ENCODE measurements at regions not wholly inside any gene's neighbourhood (a gene's known extent, or its start where the extent isn't known, plus 50 kb on each side); places are given as distances from the start of the nearest gene placed in this dataset.

DNA sequence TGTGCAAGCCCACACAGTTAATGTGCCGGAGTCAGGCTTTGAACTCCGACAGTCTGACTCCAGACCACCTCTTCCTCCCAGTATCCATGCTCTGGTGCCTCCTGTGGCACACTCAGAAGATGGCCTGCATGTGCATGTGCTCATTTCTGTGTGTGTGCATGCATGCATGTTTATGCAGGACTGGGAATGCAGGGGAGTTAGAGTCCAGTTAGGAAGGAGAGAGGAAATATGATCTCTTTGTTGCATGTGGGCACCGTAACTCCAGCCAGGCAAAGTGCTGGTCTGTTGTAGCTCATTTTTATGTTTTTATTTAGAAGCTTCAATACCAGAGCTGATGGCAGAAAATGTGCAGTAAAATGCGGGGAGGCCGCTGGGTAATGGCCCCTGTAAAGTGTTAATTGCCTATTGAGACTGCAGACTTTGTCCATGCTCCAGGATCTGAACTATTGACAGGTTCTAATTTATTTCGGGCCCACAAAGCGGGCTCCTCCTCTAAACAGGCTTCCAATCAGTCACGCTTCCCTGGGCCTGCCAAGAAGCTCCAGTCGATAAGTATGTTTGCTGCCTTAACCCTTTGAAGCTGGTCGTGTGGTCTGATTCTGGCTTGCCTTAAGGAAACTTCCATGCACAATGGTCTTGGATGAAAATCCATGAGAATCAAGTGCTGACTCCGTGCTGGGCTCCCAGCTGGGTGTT is 248.3 kb downstream of the DHX35 start (continued):
- TF ChIP-seq, protein P1, sequence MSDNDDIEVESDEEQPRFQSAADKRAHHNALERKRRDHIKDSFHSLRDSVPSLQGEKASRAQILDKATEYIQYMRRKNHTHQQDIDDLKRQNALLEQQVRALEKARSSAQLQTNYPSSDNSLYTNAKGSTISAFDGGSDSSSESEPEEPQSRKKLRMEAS (IDR thresholded peaks at IDR 0.05) = no peak
- TF ChIP-seq ZNF274 (IDR thresholded peaks at IDR 0.05; ENCODE audit: borderline replicate concordance, extremely low read depth, low read length) = no peak
